ENCODE measurements at regions not wholly inside any gene's neighbourhood (a gene's known extent, or its start where the extent isn't known, plus 50 kb on each side); places are given as distances from the start of the nearest gene placed in this dataset.

GRCh38 chrX:18065956-18066355, 154.7 kb downstream of the BEND2 start:
- Mint-ChIP-seq H3K36me3 (peaks cover 10% of the 10 kb centered on the region), H3K9me3 (peaks cover 37% of the 10 kb centered on the region), H3K27ac (no peak overlapping the region), H3K4me1 (peaks cover 13% of the 10 kb centered on the region), H3K4me3 (peak overlapping the region; percentile 7), H3K27me3 (ENCODE audit: low read depth) (no peaks in the 10 kb centered on the region)
- no peak for DNase-seq (ENCODE audit: low spot score in 2 of 2, unreplicated experiment in 2 of 2)
- no peak for TF ChIP-seq CTCF (IDR thresholded peaks at IDR 0.05; ENCODE audit: unreplicated experiment)

GRCh38 chrX:18051690-18052089, 169.0 kb downstream of the BEND2 start:
- Mint-ChIP-seq H3K4me1 (peaks cover 13% of the 10 kb centered on the region), H3K27me3 (ENCODE audit: low read depth) (no peaks in the 10 kb centered on the region), H3K9me3 (peaks cover 48% of the 10 kb centered on the region), H3K27ac (no peak overlapping the region), H3K4me3 (no peak overlapping the region), H3K36me3 (peaks cover 14% of the 10 kb centered on the region)
- no peak for TF ChIP-seq CTCF (IDR thresholded peaks at IDR 0.05; ENCODE audit: unreplicated experiment)
- DNase-seq (ENCODE audit: low spot score in 2 of 2, unreplicated experiment in 2 of 2): no peak

GRCh38 chrX:18047491-18047890, 173.2 kb downstream of the BEND2 start:
- Mint-ChIP-seq H3K4me3 (no peak overlapping the region), H3K9me3 (peaks cover 28% of the 10 kb centered on the region), H3K27ac (no peak overlapping the region), H3K4me1 (peaks cover 18% of the 10 kb centered on the region), H3K27me3 (ENCODE audit: low read depth) (no peaks in the 10 kb centered on the region), H3K36me3 (peaks cover 13% of the 10 kb centered on the region)
- no peak for TF ChIP-seq CTCF (IDR thresholded peaks at IDR 0.05; ENCODE audit: unreplicated experiment)
- DNase-seq (ENCODE audit: low spot score in 2 of 2, unreplicated experiment in 2 of 2): no peak

- no peak overlapping the region for H3K4me3 Mint-ChIP-seq
- H3K9me3 Mint-ChIP-seq: peaks cover 25% of the 10 kb centered on the region
- no peak for TF ChIP-seq CTCF (IDR thresholded peaks at IDR 0.05; ENCODE audit: unreplicated experiment)
- H3K27ac Mint-ChIP-seq: no peak overlapping the region
- H3K4me1 Mint-ChIP-seq: peaks cover 11% of the 10 kb centered on the region
- no peaks in the 10 kb centered on the region for H3K27me3 Mint-ChIP-seq (ENCODE audit: low read depth)
- peaks cover 11% of the 10 kb centered on the region for H3K36me3 Mint-ChIP-seq
- no peak for DNase-seq (ENCODE audit: low spot score in 2 of 2, unreplicated experiment in 2 of 2)
Observed at GRCh38 chrX:18045436-18045835, 175.2 kb downstream of the BEND2 start.

- Mint-ChIP-seq H3K4me1 (peaks cover 8% of the 10 kb centered on the region), H3K9me3 (peaks cover 16% of the 10 kb centered on the region), H3K4me3 (no peak overlapping the region), H3K27ac (no peak overlapping the region), H3K27me3 (ENCODE audit: low read depth) (no peaks in the 10 kb centered on the region), H3K36me3 (peaks cover 3% of the 10 kb centered on the region)
- TF ChIP-seq CTCF (IDR thresholded peaks at IDR 0.05; ENCODE audit: unreplicated experiment): no peak
- no peak for DNase-seq (ENCODE audit: low spot score in 2 of 2, unreplicated experiment in 2 of 2)
Observed at GRCh38 chrX:18042776-18043175, 177.9 kb downstream of the BEND2 start.

GRCh38 chrX:18041656-18042055, 179.0 kb downstream of the BEND2 start:
- no peak overlapping the region for H3K27ac Mint-ChIP-seq
- peaks cover 4% of the 10 kb centered on the region for H3K4me1 Mint-ChIP-seq
- no peaks in the 10 kb centered on the region for H3K27me3 Mint-ChIP-seq (ENCODE audit: low read depth)
- peaks cover 12% of the 10 kb centered on the region for H3K9me3 Mint-ChIP-seq
- no peak for DNase-seq (ENCODE audit: low spot score in 2 of 2, unreplicated experiment in 2 of 2)
- H3K4me3 Mint-ChIP-seq: no peak overlapping the region
- TF ChIP-seq CTCF (IDR thresholded peaks at IDR 0.05; ENCODE audit: unreplicated experiment): no peak
- H3K36me3 Mint-ChIP-seq: peaks cover 3% of the 10 kb centered on the region
